VCaP (cell line): ENCODE measurements at regions not wholly inside any gene's neighbourhood (a gene's known extent, or its start where the extent isn't known, plus 50 kb on each side); places are given as distances from the start of the nearest gene placed in this dataset.

Experiments
- H3K27ac ChIP-seq: fragments of 450-650 bp; 2 replicates; pipeline ENCODE4 v1.5.1; 2017
- CTCF ChIP-seq: fragments of 450-650 bp; conservative IDR thresholded peaks from 2 replicates; pipeline ENCODE4 v1.5.1; 2017; ENCODE audit warnings: mild to moderate bottlenecking, moderate library complexity

- H3K27ac ChIP-seq, result no peak overlapping the region
- no peak for TF ChIP-seq CTCF
Measured at GRCh38 chr6:93079061-93079460, 340.3 kb downstream of the EPHA7 start.

- H3K27ac ChIP-seq, result no peak overlapping the region
- TF ChIP-seq CTCF, result no peak
Measured at GRCh38 chr6:93073811-93074210, 345.5 kb downstream of the EPHA7 start.

GRCh38 chr6:93069856-93070255 is 349.5 kb downstream of the EPHA7 start:
- H3K27ac ChIP-seq, result no peak overlapping the region
- no peak for TF ChIP-seq CTCF

GRCh38 chr6:93059911-93060310 is 359.4 kb downstream of the EPHA7 start:
- no peak for TF ChIP-seq CTCF
- no peak overlapping the region for H3K27ac ChIP-seq

- TF ChIP-seq CTCF, result no peak
- H3K27ac ChIP-seq, result no peak overlapping the region
Measured at GRCh38 chr6:93057584-93057983, 361.8 kb downstream of the EPHA7 start.

GRCh38 chr6:93048381-93048780 is 371.0 kb downstream of the EPHA7 start:
- no peak overlapping the region for H3K27ac ChIP-seq
- TF ChIP-seq CTCF, result no peak

- no peak overlapping the region for H3K27ac ChIP-seq
- TF ChIP-seq CTCF, result no peak
Measured at GRCh38 chr6:93047033-93047432, 372.3 kb downstream of the EPHA7 start.

- no peak for TF ChIP-seq CTCF
- no peak overlapping the region for H3K27ac ChIP-seq
Measured at GRCh38 chr6:93045156-93045555, 374.2 kb downstream of the EPHA7 start.
